ENCODE measurements at regions not wholly inside any gene's neighbourhood (a gene's known extent, or its start where the extent isn't known, plus 50 kb on each side); places are given as distances from the start of the nearest gene placed in this dataset.

- TF ChIP-seq EZH2 (IDR thresholded peaks at IDR 0.05; ENCODE audit: borderline replicate concordance, low read length) (no peak), CTCF (conservative IDR thresholded peaks at IDR 0.05 in 1 of 2, IDR thresholded peaks at IDR 0.05 in 1 of 2; ENCODE audit: extremely low read depth in 1 of 2, insufficient read depth in 1 of 2, low read depth in 1 of 2, low read length in 2 of 2) (no peak)
Measured at GRCh38 chr6:160812097-160812496, 110.1 kb downstream of the PLG start.

Data from mammary epithelial cell (primary cell).